Mononuclear cell (primary cell): ENCODE measurements at regions not wholly inside any gene's neighbourhood (a gene's known extent, or its start where the extent isn't known, plus 50 kb on each side); places are given as distances from the start of the nearest gene placed in this dataset.
"Not testable (repeated sequence)": the region's sequence is repeated elsewhere in the genome, so short reads cannot be mapped to it uniquely, and the experiment has no call there.

Experiments
- H3K27me3 ChIP-seq: 2 replicates; pipeline ENCODE4 v1.6.0; 2011; ENCODE audit warnings: low read length, control low read depth; ENCODE audit not compliant: insufficient read depth
- H3K4me1 ChIP-seq: 2 replicates; pipeline ENCODE4 v1.5.1; 2011; ENCODE audit warnings: mild to moderate bottlenecking, low read length, control low read depth; ENCODE audit not compliant: insufficient read depth
- H3K4me3 ChIP-seq: 2 replicates; pipeline ENCODE4 v1.5.1; 2011; ENCODE audit warnings: mild to moderate bottlenecking, low read length, moderate library complexity
- H3K9me3 ChIP-seq: 2 replicates; pipeline ENCODE4 v1.5.1; 2011; ENCODE audit warnings: low read depth, mild to moderate bottlenecking, control low read depth, low read length

DNA sequence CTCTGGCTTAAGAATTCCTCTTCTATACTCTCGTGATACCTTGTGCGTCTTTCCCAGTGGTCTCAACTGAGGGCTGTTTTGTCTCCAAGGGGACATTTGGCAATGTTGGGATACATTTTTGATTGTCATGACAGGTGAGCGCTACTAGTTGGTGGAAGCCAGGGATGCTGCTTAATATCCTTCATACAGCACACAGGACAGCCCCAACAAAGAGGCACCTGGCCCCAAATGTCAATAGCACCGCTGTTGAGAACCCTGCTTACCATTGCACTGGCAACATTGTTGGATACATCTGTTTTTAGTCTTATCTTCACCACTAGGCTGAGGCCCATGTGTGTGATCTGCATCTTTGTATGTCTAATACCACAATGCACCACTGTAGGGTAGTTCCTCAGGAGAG, 114.1 kb downstream of the C9orf152 start:
- Histone ChIP-seq H3K27me3 (no peaks in the 10 kb centered on the region), H3K4me1 (peaks cover 17% of the 10 kb centered on the region), H3K9me3 (no peaks in the 10 kb centered on the region), H3K4me3 (no peak overlapping the region)

DNA sequence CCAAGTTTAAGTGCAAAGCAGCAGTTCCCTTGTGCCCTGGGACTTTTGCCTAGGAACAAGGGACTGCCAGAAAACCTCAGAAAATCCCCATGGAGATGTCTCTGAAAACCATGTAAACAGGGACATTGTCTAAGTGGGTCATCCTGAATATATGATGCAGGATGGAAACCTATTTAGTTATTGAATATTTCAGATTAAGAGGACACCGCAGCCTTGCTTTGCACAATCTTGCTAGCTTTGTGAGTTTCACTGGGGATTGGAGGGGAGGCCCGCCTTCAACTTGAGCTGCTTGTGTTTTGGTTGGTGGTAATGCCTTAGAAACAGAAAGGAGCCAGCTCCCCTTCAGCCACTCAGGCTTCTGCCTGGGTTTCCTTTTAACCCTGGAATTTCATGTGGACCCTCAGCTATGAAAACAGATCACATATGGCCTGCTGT, 112.8 kb downstream of the C9orf152 start:
- no peaks in the 10 kb centered on the region for H3K9me3 ChIP-seq
- no peak overlapping the region for H3K4me3 ChIP-seq
- H3K4me1 ChIP-seq: peaks cover 22% of the 10 kb centered on the region
- no peaks in the 10 kb centered on the region for H3K27me3 ChIP-seq

DNA sequence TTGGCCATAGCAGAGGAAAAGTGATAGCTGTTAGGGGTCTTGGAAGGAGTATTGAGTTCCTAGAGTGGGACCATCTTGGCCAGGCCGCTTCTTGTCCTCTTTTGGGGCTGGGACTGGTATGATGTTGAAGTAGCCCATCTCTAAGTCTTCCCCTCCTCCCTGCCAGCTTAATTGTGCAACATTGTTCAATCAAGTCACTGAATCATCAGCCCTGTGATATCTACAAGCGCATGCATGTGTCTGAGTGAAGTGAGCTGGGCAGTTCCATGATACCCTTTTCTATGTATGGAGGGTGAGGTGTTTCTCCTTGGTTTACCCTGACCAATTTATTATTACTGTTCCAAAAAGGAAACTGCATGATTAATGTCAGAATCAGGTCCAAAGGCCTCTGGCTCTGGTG, 112.2 kb downstream of the C9orf152 start:
- H3K4me3 ChIP-seq: no peak overlapping the region
- H3K4me1 ChIP-seq: peaks cover 22% of the 10 kb centered on the region
- no peaks in the 10 kb centered on the region for H3K27me3 ChIP-seq
- no peaks in the 10 kb centered on the region for H3K9me3 ChIP-seq

DNA sequence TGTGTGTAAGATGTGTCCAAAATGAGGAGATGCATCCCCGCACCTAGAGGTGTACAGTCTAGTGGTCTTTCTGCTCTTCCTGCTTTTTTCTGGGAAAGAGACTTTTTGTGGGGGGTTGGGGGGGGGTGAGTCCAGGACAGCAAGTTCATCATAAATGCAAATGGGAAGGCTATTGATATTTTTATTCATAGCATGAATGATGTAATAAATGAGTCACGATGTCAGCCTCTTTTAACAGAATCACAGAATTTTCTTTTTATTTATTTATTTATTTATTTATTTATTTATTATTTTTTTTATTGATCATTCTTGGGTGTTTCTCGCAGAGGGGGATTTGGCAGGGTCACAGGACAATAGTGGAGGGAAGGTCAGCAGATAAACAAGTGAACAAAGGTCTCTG, 111.3 kb downstream of the C9orf152 start:
- H3K27me3 ChIP-seq, H3K4me3 ChIP-seq, H3K9me3 ChIP-seq: not testable (repeated sequence)
- peaks cover 22% of the 10 kb centered on the region for H3K4me1 ChIP-seq

DNA sequence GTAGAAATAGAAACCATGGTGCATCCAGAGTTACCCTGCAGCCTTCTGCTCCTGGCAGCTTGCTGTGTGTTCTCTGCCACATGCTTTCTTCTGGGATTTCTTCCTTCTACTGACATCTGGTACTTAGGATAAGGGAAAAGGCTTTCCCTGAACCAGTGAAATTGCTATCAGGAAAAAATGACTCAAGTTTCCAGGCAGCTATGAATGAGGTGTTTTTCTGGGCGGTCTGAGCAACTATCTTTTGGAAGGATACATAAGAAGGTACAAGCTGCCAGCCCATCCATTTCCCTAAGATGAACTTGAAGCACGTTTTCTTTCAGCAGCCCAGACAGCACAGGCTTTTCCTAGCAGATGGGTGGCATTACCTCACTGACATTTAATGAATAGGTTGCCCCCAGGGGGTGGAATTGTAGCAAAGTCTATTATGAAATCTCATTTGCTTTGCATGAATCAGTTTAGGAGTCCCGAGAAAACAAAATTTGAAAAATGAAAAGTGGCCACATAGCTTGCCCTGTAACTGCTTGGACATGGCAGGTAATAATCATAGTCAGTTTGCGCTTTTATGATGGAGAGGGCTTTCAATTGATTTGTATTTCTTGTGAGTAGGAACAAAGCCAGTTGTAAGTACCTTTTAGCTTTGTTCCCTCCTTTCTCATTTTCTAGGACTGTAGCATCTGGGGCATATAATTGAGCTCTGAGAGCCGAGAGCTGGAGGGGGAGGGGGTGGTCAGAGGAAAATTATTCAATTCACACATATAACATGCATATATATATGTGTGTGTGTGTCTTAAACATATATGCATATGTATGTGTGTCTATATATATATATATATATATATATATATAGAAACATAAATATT, 108.5 kb downstream of the C9orf152 start:
- H3K9me3 ChIP-seq: no peaks in the 10 kb centered on the region
- no peak overlapping the region for H3K4me3 ChIP-seq
- H3K27me3 ChIP-seq: no peaks in the 10 kb centered on the region
- peaks cover 22% of the 10 kb centered on the region for H3K4me1 ChIP-seq

DNA sequence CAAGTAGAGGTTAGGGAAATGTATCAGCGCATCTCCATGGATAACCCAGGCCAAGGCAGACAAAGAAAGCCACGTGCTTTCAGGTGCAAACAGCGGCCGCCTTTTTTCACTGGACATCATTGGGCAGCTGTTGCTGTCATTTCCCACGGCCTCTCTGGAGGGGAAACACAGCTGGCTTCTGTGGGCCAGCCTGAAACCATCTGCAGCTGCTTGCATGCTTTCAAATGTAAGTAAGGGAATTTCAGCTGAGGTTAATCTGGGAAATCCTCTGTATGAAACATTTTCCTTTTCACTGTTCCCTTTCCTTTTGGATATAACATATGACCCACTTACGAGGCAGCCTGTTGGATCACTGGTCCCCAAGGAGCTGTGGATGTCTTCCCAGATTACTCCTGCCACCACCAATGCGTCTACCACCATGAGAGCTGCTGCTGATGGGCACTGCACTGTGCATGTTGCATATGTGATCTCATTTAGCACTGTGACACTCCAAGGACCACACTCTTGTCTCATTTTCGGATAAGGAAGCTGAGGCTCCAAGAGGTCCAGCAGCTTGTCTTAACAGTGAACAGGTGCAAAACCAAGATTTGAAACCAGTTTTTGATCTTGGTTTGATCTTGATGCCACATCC, 106.3 kb downstream of the C9orf152 start:
- Histone ChIP-seq H3K4me3 (no peak overlapping the region), H3K9me3 (no peaks in the 10 kb centered on the region), H3K4me1 (peaks cover 9% of the 10 kb centered on the region), H3K27me3 (no peaks in the 10 kb centered on the region)

DNA sequence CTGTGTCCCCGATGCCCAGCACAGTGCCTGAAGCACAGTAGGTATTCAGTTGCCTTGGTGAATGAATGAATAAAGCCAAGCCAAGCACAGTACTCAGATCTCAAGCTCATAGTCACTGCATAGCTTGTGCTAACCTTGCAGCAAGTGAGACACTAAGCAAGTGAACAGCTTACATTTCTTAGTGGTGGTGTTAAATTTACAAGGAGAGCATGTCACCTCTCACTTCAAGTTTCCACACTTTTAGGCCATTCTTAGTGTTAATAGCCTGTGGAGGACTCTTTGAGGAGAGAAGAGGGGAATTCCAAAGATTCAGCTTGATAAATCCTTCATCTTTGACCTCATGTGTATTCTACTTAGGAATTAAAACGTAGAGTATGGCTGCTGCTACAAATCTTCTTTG, 104.7 kb downstream of the C9orf152 start:
- Histone ChIP-seq H3K27me3 (no peaks in the 10 kb centered on the region), H3K4me1 (peaks cover 9% of the 10 kb centered on the region), H3K4me3 (no peak overlapping the region), H3K9me3 (no peaks in the 10 kb centered on the region)

DNA sequence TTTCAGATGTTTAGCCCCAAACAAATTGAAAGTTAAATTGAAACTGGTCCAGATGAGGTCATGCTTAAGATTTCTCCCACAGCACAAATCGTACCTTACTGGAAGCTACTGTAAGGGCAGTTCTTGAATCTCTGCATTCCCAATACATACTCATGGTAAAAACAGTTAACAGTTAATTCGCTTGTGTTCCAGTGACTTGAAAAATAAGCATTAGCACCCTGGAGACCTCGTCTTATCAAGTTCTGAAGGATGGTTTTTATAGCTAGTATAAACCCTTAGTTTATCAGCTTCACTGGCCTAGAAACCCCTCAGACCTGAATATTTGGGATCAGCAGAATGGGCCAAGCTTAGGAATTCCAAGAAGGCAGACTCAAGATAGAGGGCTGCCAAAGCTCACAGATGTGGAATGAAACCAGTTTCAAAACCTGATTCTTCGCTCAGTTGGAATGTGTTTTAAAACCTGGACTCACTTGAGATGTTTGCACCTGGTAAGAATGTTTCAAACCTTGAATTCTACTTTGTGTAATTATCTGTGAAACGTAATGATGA, 103.6 kb downstream of the C9orf152 start:
- Histone ChIP-seq H3K9me3 (no peaks in the 10 kb centered on the region), H3K4me1 (peaks cover 2% of the 10 kb centered on the region), H3K27me3 (no peaks in the 10 kb centered on the region), H3K4me3 (no peak overlapping the region)

DNA sequence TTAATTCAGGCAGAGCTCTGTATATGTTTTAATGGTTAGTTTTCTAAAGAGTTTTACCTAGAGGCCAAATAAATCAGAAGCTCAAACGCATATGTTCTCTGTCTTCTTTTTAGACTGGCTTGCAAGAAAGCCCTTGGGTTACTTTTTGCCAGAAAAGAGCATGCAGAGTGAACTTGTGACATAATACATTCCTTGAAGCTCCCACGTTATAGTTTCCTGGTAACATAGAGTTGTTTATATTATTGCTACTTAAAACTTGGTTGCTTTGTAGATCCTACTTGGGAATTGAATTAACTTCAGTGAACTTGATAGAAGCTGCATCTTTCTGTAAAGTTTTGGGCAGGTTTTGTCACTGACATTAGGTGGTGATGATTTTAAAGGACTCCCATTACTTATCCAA, 102.9 kb downstream of the C9orf152 start:
- Histone ChIP-seq H3K4me3 (no peak overlapping the region), H3K9me3 (no peaks in the 10 kb centered on the region), H3K27me3 (no peaks in the 10 kb centered on the region), H3K4me1 (peaks cover 7% of the 10 kb centered on the region)

DNA sequence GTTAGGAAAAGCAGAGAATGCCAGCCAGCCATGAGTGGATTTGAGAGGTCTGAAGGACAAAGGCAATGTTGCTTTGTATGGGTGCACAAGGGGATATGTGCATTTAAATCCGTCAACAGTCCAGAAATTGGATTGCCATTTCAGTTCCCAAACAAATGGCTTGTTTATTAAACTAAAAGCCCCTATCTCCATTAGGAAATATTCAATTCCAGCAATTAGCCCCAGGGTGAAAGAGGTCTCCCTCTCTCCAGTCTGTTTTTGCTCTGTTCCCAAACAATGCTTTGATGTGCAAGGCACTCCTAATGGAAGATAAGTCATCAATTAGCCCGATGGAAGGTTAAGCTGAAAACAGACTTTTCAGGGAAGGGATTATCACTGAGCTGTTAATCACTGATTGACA, 101.3 kb downstream of the C9orf152 start:
- Histone ChIP-seq H3K27me3 (no peaks in the 10 kb centered on the region), H3K4me3 (no peak overlapping the region), H3K4me1 (peaks cover 22% of the 10 kb centered on the region), H3K9me3 (no peaks in the 10 kb centered on the region)

DNA sequence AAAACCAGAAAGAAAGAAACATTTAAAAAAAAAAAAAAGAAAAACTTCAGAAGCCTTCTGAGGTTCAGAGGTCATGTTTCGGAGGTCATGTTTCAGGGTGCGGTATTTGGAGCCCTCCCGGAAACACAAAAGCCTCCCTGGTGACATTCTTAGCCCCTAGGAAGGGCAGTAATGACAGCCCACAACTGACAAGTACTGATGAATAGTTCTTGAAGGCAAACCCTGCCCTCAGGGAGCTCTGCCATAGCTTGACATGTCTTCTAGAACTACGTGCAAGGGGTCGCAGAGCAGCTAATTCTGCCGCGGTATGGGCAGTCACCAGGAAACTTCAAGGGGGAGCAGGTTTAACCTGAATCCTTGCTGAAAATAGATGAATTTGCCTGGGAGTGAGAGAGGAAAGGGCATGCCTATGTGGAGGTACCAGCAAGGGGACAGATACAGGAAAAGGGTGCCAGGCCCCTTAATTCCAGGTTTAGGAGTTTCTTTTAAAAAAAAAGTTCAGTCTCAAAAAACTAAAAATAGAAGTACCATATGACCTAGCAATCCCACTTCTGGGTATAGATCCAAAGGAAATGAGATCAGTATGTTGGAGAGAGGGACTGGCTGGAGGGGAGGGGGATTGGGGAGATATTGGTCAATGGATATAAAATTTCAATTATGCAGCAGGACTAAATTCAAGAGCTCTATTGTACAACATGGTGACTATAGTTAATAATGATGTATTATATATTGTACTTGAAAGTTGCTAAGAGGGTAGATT, 98.4 kb downstream of the C9orf152 start:
- no peaks in the 10 kb centered on the region for H3K9me3 ChIP-seq
- H3K4me1 ChIP-seq: peaks cover 28% of the 10 kb centered on the region
- H3K4me3 ChIP-seq: no peak overlapping the region
- H3K27me3 ChIP-seq: no peaks in the 10 kb centered on the region

DNA sequence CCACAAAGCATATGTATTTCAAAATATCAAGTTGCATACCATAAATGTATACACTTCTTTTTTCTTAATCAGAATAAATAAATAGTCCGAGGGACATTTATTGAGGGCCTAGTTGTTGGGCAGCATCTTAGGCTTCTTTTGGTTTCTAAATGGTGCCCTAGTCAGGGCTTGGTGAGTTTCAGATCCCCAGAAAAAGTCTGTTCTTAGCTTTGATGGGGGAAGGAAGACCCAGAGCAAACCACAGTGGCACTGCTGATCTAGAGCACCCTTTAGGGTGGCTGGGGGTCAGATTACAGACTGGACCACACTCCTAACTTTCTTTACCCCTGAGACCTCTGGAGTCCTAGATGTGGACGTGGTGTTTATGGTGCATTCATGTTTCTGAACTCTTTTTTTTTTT, 97.8 kb downstream of the C9orf152 start:
- Histone ChIP-seq H3K9me3 (no peaks in the 10 kb centered on the region), H3K4me3 (no peak overlapping the region), H3K4me1 (peaks cover 28% of the 10 kb centered on the region), H3K27me3 (no peaks in the 10 kb centered on the region)

DNA sequence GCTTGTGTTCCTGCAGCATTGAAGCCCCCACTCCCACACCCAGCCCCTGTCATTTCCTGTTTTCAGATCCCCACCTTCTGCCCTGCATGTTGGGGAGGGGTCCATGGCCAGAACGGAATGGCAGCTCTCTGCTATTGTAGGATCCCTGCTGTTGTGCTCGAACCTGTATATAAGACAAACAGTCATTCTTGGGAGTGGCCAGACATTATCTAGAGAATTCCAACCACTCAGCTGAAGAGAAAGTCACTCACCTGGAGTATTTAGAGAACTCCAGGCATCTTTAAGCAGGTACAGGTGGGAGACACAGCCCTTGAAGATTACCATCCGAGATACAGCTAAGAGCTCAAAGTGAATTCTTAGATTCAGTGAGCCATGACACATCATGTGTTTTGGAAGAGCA, 96.1 kb downstream of the C9orf152 start:
- H3K4me3 ChIP-seq: no peak overlapping the region
- H3K9me3 ChIP-seq: no peaks in the 10 kb centered on the region
- peaks cover 28% of the 10 kb centered on the region for H3K4me1 ChIP-seq
- H3K27me3 ChIP-seq: no peaks in the 10 kb centered on the region

DNA sequence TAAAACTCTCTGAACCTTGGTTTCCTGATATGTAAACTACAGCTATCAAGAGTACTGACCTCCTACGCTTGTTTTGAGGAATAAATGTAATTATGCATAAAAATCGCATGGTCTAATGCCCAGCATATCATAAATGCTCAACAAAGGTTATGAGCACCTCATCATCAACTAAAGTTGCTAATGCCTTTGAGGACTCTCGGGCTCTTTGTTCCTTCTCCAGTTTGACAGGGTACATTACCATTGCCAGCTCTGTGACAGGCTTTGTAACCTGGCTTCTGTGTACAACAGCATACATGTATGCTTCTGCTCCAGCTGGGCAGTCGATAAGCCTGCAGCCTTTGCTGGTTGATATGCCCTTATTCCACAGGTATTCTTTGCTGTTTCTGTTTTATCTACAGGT, 95.2 kb downstream of the C9orf152 start:
- no peaks in the 10 kb centered on the region for H3K9me3 ChIP-seq
- no peak overlapping the region for H3K4me3 ChIP-seq
- H3K27me3 ChIP-seq: no peaks in the 10 kb centered on the region
- peaks cover 28% of the 10 kb centered on the region for H3K4me1 ChIP-seq
